ENCODE measurements at regions not wholly inside any gene's neighbourhood (a gene's known extent, or its start where the extent isn't known, plus 50 kb on each side); places are given as distances from the start of the nearest gene placed in this dataset.
A peak's percentile ranks its signal among the peaks of the same experiment; 100 is the strongest.

GRCh38 chr14:104309657-104310369 is 171.4 kb downstream of the KIF26A start:
- peak; percentile 5 for DNase-seq
- H3K4me3 Mint-ChIP-seq (ENCODE audit: unreplicated experiment) = no peak overlapping the region
- no peaks in the 10 kb centered on the region for H3K36me3 Mint-ChIP-seq (ENCODE audit: unreplicated experiment)
- H3K9me3 Mint-ChIP-seq (ENCODE audit: unreplicated experiment) = peaks cover 2% of the 10 kb centered on the region
- H3K27ac Mint-ChIP-seq (ENCODE audit: unreplicated experiment) = no peak overlapping the region
- no peaks in the 10 kb centered on the region for H3K4me1 Mint-ChIP-seq (ENCODE audit: low read depth, unreplicated experiment)
- no peaks in the 10 kb centered on the region for H3K27me3 Mint-ChIP-seq (ENCODE audit: unreplicated experiment)
- no peak for TF ChIP-seq CTCF (IDR thresholded peaks at IDR 0.05; ENCODE audit: partially characterized antibody, unreplicated experiment)

GRCh38 chr14:104311358-104311757 is 173.0 kb downstream of the KIF26A start:
- Mint-ChIP-seq H3K4me3 (ENCODE audit: unreplicated experiment) (no peak overlapping the region), H3K9me3 (ENCODE audit: unreplicated experiment) (no peaks in the 10 kb centered on the region), H3K27me3 (ENCODE audit: unreplicated experiment) (no peaks in the 10 kb centered on the region), H3K4me1 (ENCODE audit: low read depth, unreplicated experiment) (no peaks in the 10 kb centered on the region), H3K27ac (ENCODE audit: unreplicated experiment) (no peak overlapping the region), H3K36me3 (ENCODE audit: unreplicated experiment) (no peaks in the 10 kb centered on the region)
- TF ChIP-seq CTCF (IDR thresholded peaks at IDR 0.05; ENCODE audit: partially characterized antibody, unreplicated experiment) = no peak
- no peak for DNase-seq

- Mint-ChIP-seq H3K27me3 (ENCODE audit: unreplicated experiment) (no peaks in the 10 kb centered on the region), H3K4me3 (ENCODE audit: unreplicated experiment) (no peak overlapping the region), H3K9me3 (ENCODE audit: unreplicated experiment) (no peaks in the 10 kb centered on the region), H3K36me3 (ENCODE audit: unreplicated experiment) (no peaks in the 10 kb centered on the region), H3K4me1 (ENCODE audit: low read depth, unreplicated experiment) (no peaks in the 10 kb centered on the region), H3K27ac (ENCODE audit: unreplicated experiment) (no peak overlapping the region)
- no peak for DNase-seq
- no peak for TF ChIP-seq CTCF (IDR thresholded peaks at IDR 0.05; ENCODE audit: partially characterized antibody, unreplicated experiment)
These were observed 175.3 kb downstream of the KIF26A start for GRCh38 chr14:104313674-104314073.

GRCh38 chr14:104314251-104314941 is 176.0 kb downstream of the KIF26A start:
- H3K4me1 Mint-ChIP-seq (ENCODE audit: low read depth, unreplicated experiment) = no peaks in the 10 kb centered on the region
- no peaks in the 10 kb centered on the region for H3K27me3 Mint-ChIP-seq (ENCODE audit: unreplicated experiment)
- H3K27ac Mint-ChIP-seq (ENCODE audit: unreplicated experiment) = no peak overlapping the region
- H3K4me3 Mint-ChIP-seq (ENCODE audit: unreplicated experiment) = no peak overlapping the region
- TF ChIP-seq CTCF (IDR thresholded peaks at IDR 0.05; ENCODE audit: partially characterized antibody, unreplicated experiment) = no peak
- H3K36me3 Mint-ChIP-seq (ENCODE audit: unreplicated experiment) = no peaks in the 10 kb centered on the region
- DNase-seq = peak; percentile 10
- no peaks in the 10 kb centered on the region for H3K9me3 Mint-ChIP-seq (ENCODE audit: unreplicated experiment)

DNA sequence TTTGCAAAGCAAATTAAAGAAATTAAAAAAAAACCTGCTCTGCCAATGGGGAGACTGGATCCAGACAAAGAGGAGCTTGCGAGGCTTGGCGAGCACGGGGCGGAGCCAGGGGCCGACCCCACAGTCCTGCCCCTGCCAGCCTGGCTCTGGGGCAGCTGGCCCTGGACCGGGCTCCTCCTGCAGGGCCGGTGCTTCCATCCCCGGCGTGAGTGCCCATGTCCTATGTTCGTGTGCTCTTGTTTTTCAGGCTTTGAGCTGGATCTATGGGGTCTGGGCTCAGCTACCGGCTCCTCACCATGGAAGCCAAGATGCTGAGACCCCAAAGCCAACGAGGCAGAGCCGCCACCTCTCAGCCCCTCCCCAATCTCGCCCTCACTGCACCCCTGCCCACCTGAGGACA is 176.8 kb downstream of the KIF26A start:
- peak; percentile 10 for DNase-seq
- Mint-ChIP-seq H3K36me3 (ENCODE audit: unreplicated experiment) (no peaks in the 10 kb centered on the region), H3K9me3 (ENCODE audit: unreplicated experiment) (no peaks in the 10 kb centered on the region), H3K27me3 (ENCODE audit: unreplicated experiment) (no peaks in the 10 kb centered on the region), H3K27ac (ENCODE audit: unreplicated experiment) (no peak overlapping the region), H3K4me1 (ENCODE audit: low read depth, unreplicated experiment) (no peaks in the 10 kb centered on the region), H3K4me3 (ENCODE audit: unreplicated experiment) (no peak overlapping the region)
- TF ChIP-seq CTCF (IDR thresholded peaks at IDR 0.05; ENCODE audit: partially characterized antibody, unreplicated experiment) = no peak

Measured in glutamatergic neuron (in vitro differentiated cells).